ENCODE measurements at regions not wholly inside any gene's neighbourhood (a gene's known extent, or its start where the extent isn't known, plus 50 kb on each side); places are given as distances from the start of the nearest gene placed in this dataset.

DNA sequence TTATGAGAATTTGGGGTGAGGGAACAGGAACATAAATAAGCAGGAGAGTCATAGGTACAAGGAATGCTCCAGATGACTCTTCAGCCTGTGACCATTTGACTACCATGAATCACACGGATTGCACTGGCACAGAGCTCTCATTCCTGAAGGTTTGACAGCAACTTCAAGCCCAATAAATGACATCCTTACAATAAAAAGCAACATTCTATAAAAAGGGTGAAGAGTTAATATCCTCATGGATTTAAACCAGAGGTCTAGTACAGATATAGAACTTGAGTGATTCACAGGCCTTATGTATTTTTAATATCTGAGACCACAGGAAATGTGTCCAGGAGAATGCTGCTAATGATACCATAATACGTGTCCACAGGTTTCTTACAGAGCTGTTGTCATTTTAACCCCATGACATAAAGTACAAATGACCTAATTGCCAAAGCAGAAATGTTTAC lies 158.1 kb downstream of the IRS2 start:
- TF ChIP-seq, protein P1, sequence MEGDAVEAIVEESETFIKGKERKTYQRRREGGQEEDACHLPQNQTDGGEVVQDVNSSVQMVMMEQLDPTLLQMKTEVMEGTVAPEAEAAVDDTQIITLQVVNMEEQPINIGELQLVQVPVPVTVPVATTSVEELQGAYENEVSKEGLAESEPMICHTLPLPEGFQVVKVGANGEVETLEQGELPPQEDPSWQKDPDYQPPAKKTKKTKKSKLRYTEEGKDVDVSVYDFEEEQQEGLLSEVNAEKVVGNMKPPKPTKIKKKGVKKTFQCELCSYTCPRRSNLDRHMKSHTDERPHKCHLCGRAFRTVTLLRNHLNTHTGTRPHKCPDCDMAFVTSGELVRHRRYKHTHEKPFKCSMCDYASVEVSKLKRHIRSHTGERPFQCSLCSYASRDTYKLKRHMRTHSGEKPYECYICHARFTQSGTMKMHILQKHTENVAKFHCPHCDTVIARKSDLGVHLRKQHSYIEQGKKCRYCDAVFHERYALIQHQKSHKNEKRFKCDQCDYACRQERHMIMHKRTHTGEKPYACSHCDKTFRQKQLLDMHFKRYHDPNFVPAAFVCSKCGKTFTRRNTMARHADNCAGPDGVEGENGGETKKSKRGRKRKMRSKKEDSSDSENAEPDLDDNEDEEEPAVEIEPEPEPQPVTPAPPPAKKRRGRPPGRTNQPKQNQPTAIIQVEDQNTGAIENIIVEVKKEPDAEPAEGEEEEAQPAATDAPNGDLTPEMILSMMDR (optimal IDR thresholded peaks at IDR 0.05 in 1 of 3, IDR thresholded peaks at IDR 0.05 in 1 of 3, conservative IDR thresholded peaks at IDR 0.05 in 1 of 3; ENCODE audit: extremely low read depth in 1 of 3, insufficient read depth in 2 of 3, low read length in 3 of 3): no peak
- TF ChIP-seq EZH2 (IDR thresholded peaks at IDR 0.05; ENCODE audit: low read length): no peak
- dilution Hi-C loops (cut with MboI; ENCODE audit: extremely low pct_ligation_motif_present, low sequenced_read_pairs): no loop called here
- peak; percentile 68 for FAIRE-seq
- H3K4me3 ChIP-seq (ENCODE audit: control insufficient read depth in 2 of 3, extremely low read depth in 1 of 3, insufficient read depth in 2 of 3, low read depth in 1 of 3, low read length in 3 of 3): no peak overlapping the region
- no peaks in the 10 kb centered on the region for H3K9me1 ChIP-seq (ENCODE audit: control insufficient read depth, extremely low read depth, insufficient read depth, low read length)
- no peaks in the 10 kb centered on the region for H4K20me1 ChIP-seq (ENCODE audit: control insufficient read depth, extremely low read depth, insufficient read depth, low read length)
- DNase-seq (ENCODE audit: low read depth, low spot score): no peak
- no peaks in the 10 kb centered on the region for H3K4me1 ChIP-seq (ENCODE audit: control insufficient read depth, extremely low read depth, insufficient read depth, low read length)
- H3K4me2 ChIP-seq (ENCODE audit: control insufficient read depth, extremely low read depth, insufficient read depth, low read depth, low read length): no peak overlapping the region
- H3K36me3 ChIP-seq (ENCODE audit: control insufficient read depth in 2 of 2, extremely low read depth in 1 of 2, insufficient read depth in 2 of 2, low read length in 2 of 2): no peaks in the 10 kb centered on the region
- no peak overlapping the region for H2AFZ ChIP-seq (ENCODE audit: control insufficient read depth, low read length)
- H3K27ac ChIP-seq (ENCODE audit: control insufficient read depth, insufficient read depth, low read length): no peak overlapping the region
- H3K27me3 ChIP-seq (ENCODE audit: control insufficient read depth, extremely low read depth, insufficient read depth, low read length): no peaks in the 10 kb centered on the region
- no peaks in the 10 kb centered on the region for H3K9me3 ChIP-seq (ENCODE audit: control insufficient read depth, low read depth, low read length)
- H3K9ac ChIP-seq (ENCODE audit: control insufficient read depth, extremely low read depth, insufficient read depth, low read length): no peak overlapping the region
- H3K79me2 ChIP-seq (ENCODE audit: control insufficient read depth, insufficient read depth, low read length): no peaks in the 10 kb centered on the region

DNA sequence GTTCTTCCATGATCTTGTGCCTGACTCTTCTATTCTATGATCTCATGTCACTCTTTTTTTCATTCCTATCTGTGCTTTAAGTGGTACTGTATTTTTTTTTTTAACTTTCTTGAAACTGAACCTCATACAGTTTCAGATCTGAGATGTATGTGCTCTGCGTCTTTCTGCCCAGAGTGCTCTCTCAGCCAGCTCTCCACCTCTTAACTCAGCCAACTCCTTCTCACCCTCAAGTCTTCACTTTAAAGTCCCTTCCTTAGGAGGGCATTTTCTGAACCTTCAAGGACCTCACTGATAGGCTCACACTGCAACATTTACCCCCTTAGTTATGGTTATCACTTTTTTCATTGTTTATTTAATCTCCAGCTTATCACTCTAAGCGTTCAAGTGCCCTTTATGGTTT lies 158.7 kb downstream of the IRS2 start:
- H3K27me3 ChIP-seq (ENCODE audit: control insufficient read depth, extremely low read depth, insufficient read depth, low read length): no peaks in the 10 kb centered on the region
- no peaks in the 10 kb centered on the region for H3K9me3 ChIP-seq (ENCODE audit: control insufficient read depth, low read depth, low read length)
- H3K36me3 ChIP-seq (ENCODE audit: control insufficient read depth in 2 of 2, extremely low read depth in 1 of 2, insufficient read depth in 2 of 2, low read length in 2 of 2): no peaks in the 10 kb centered on the region
- TF ChIP-seq, protein P1 (optimal IDR thresholded peaks at IDR 0.05 in 1 of 3, IDR thresholded peaks at IDR 0.05 in 1 of 3, conservative IDR thresholded peaks at IDR 0.05 in 1 of 3; ENCODE audit: extremely low read depth in 1 of 3, insufficient read depth in 2 of 3, low read length in 3 of 3): no peak
- TF ChIP-seq EZH2 (IDR thresholded peaks at IDR 0.05; ENCODE audit: low read length): no peak
- H3K27ac ChIP-seq (ENCODE audit: control insufficient read depth, insufficient read depth, low read length): no peak overlapping the region
- no peak overlapping the region for H3K4me3 ChIP-seq (ENCODE audit: control insufficient read depth in 2 of 3, extremely low read depth in 1 of 3, insufficient read depth in 2 of 3, low read depth in 1 of 3, low read length in 3 of 3)
- no peak for DNase-seq (ENCODE audit: low read depth, low spot score)
- no peak overlapping the region for H2AFZ ChIP-seq (ENCODE audit: control insufficient read depth, low read length)
- no peak overlapping the region for H3K4me2 ChIP-seq (ENCODE audit: control insufficient read depth, extremely low read depth, insufficient read depth, low read depth, low read length)
- no peak overlapping the region for H3K9ac ChIP-seq (ENCODE audit: control insufficient read depth, extremely low read depth, insufficient read depth, low read length)
- no peaks in the 10 kb centered on the region for H3K79me2 ChIP-seq (ENCODE audit: control insufficient read depth, insufficient read depth, low read length)
- H3K9me1 ChIP-seq (ENCODE audit: control insufficient read depth, extremely low read depth, insufficient read depth, low read length): no peaks in the 10 kb centered on the region
- H4K20me1 ChIP-seq (ENCODE audit: control insufficient read depth, extremely low read depth, insufficient read depth, low read length): no peaks in the 10 kb centered on the region
- FAIRE-seq: peak; percentile 41
- H3K4me1 ChIP-seq (ENCODE audit: control insufficient read depth, extremely low read depth, insufficient read depth, low read length): no peaks in the 10 kb centered on the region
- dilution Hi-C loops (cut with MboI; ENCODE audit: extremely low pct_ligation_motif_present, low sequenced_read_pairs): no loop called here
